ENCODE measurements at regions not wholly inside any gene's neighbourhood (a gene's known extent, or its start where the extent isn't known, plus 50 kb on each side); places are given as distances from the start of the nearest gene placed in this dataset.

- ChIA-PET CTCF (no interaction called here), POLR2A (no interaction called here)
- Histone ChIP-seq H3K36me3 (ENCODE audit: control insufficient read depth, insufficient read depth, low read length) (no peaks in the 10 kb centered on the region), H3K4me1 (ENCODE audit: control insufficient read depth, insufficient read depth, low read length) (no peaks in the 10 kb centered on the region), H3K4me3 (ENCODE audit: low read depth in 2 of 2, low read length in 2 of 2) (no peak overlapping the region), H3K27me3 (ENCODE audit: control insufficient read depth, insufficient read depth, low read length) (no peaks in the 10 kb centered on the region), H3K9me3 (ENCODE audit: control insufficient read depth, insufficient read depth, low read depth, low read length) (no peaks in the 10 kb centered on the region), H3K27ac (ENCODE audit: low read length) (no peak overlapping the region)
- BruUV-seq (replicated peaks), result no TSS peak
- no peak for ATAC-seq
- no peak for DNase-seq (ENCODE audit: low read depth, low spot score)
- TF ChIP-seq REST (IDR thresholded peaks at IDR 0.05; ENCODE audit: insufficient read depth in 1 of 2, low read depth in 2 of 2, low read length in 1 of 2) (no peak), CTCF (IDR thresholded peaks at IDR 0.05) (no peak), SIN3A (IDR thresholded peaks at IDR 0.05; ENCODE audit: borderline replicate concordance, insufficient read depth, low read depth, low read length) (no peak), POLR2AphosphoS5 (IDR thresholded peaks at IDR 0.05; ENCODE audit: low read depth, low read length) (no peak), TCF7L2 (IDR thresholded peaks at IDR 0.05; ENCODE audit: low read depth, low read length) (no peak)
- intact Hi-C loops (cut with micrococcal nuclease; ENCODE audit: unreplicated experiment), result no loop called here
- in situ Hi-C loops (cut with HindIII; ENCODE audit: low pct_unique_long_range_greater_than_20kb, low sequenced_read_pairs), result no loop called here
Observed at GRCh38 chr3:72164635-72164978, 379.7 kb upstream of the PROK2 start.

GRCh38 chr3:72163809-72164634, 379.1 kb upstream of the PROK2 start:
- no peaks in the 10 kb centered on the region for H3K4me1 ChIP-seq (ENCODE audit: control insufficient read depth, insufficient read depth, low read length)
- no peaks in the 10 kb centered on the region for H3K9me3 ChIP-seq (ENCODE audit: control insufficient read depth, insufficient read depth, low read depth, low read length)
- POLR2A ChIA-PET, result no interaction called here
- no TSS peak for BruUV-seq (replicated peaks)
- CTCF ChIA-PET, result no interaction called here
- H3K4me3 ChIP-seq (ENCODE audit: low read depth in 2 of 2, low read length in 2 of 2), result no peak overlapping the region
- DNase-seq (ENCODE audit: low read depth, low spot score) (no peak), ATAC-seq (no peak)
- intact Hi-C loops (cut with micrococcal nuclease; ENCODE audit: unreplicated experiment), result no loop called here
- H3K36me3 ChIP-seq (ENCODE audit: control insufficient read depth, insufficient read depth, low read length), result no peaks in the 10 kb centered on the region
- H3K27me3 ChIP-seq (ENCODE audit: control insufficient read depth, insufficient read depth, low read length), result no peaks in the 10 kb centered on the region
- in situ Hi-C loops (cut with HindIII; ENCODE audit: low pct_unique_long_range_greater_than_20kb, low sequenced_read_pairs), result no loop called here
- TF ChIP-seq POLR2AphosphoS5 (IDR thresholded peaks at IDR 0.05; ENCODE audit: low read depth, low read length), result no peak
- no peak for TF ChIP-seq SIN3A (IDR thresholded peaks at IDR 0.05; ENCODE audit: borderline replicate concordance, insufficient read depth, low read depth, low read length)
- no peak for TF ChIP-seq REST (IDR thresholded peaks at IDR 0.05; ENCODE audit: insufficient read depth in 1 of 2, low read depth in 2 of 2, low read length in 1 of 2)
- no peak for TF ChIP-seq CTCF (IDR thresholded peaks at IDR 0.05)
- TF ChIP-seq TCF7L2 (IDR thresholded peaks at IDR 0.05; ENCODE audit: low read depth, low read length), result no peak
- no peak overlapping the region for H3K27ac ChIP-seq (ENCODE audit: low read length)
